ENCODE measurements at regions not wholly inside any gene's neighbourhood (a gene's known extent, or its start where the extent isn't known, plus 50 kb on each side); places are given as distances from the start of the nearest gene placed in this dataset.

DNA sequence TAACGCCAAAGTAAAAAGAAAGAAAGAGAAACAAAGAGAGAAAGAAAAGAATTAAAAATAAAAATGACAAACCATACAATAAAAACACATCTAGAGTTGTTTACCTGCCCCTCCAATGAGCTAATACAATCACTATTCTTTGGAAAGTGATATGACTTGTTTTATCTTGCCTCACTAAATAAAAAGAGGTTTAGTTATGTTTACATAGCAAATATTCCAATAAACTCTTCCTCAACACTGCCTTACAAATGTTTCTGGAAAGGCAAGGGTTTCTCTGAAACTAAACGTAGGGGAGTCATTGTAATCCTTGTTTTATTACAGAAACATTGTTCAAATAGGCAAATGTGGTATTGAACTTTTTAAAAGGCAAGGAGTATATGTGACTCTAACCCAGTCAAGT is 396.2 kb downstream of the EPM2A start:
- 68 to 75% methylated on average over 2 of the region's 2 CpGs for WGBS, 2 donors
- Histone ChIP-seq H3K27ac (no peak overlapping the region), H3K4me1 (no peaks in the 10 kb centered on the region), H3K27me3 (no peaks in the 10 kb centered on the region), H3K9me3 (no peaks in the 10 kb centered on the region), H3K36me3 (ENCODE audit: low read depth, missing control alignments) (no peaks in the 10 kb centered on the region), H3K4me3 (no peak overlapping the region)
- DNase-seq, result no peak
- no peak for TF ChIP-seq POLR2A (IDR thresholded peaks at IDR 0.05)
- TF ChIP-seq, protein P1, sequence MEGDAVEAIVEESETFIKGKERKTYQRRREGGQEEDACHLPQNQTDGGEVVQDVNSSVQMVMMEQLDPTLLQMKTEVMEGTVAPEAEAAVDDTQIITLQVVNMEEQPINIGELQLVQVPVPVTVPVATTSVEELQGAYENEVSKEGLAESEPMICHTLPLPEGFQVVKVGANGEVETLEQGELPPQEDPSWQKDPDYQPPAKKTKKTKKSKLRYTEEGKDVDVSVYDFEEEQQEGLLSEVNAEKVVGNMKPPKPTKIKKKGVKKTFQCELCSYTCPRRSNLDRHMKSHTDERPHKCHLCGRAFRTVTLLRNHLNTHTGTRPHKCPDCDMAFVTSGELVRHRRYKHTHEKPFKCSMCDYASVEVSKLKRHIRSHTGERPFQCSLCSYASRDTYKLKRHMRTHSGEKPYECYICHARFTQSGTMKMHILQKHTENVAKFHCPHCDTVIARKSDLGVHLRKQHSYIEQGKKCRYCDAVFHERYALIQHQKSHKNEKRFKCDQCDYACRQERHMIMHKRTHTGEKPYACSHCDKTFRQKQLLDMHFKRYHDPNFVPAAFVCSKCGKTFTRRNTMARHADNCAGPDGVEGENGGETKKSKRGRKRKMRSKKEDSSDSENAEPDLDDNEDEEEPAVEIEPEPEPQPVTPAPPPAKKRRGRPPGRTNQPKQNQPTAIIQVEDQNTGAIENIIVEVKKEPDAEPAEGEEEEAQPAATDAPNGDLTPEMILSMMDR (IDR thresholded peaks at IDR 0.05), result no peak
- intact Hi-C loops (cut with DNase I; ENCODE audit: low total_unique reads), result no loop called here

DNA sequence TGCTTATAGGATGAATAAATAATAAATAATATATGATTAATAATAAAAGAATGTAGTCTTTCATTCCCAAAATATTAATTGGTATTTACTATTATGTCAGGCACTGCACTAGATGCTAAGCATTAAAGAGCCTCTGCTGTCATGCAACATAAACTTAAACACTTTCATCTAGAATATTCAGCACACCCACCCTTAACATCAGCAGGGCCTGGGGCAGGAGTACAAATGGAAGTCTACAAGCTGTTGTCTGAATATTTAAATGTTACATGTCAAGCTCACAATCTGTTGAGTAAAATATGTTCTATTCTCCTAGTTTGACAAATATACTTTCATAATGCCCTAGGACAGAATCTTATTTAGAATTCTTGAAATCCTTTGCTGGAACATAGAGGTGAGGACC is 395.1 kb downstream of the EPM2A start:
- no peak overlapping the region for H3K27ac ChIP-seq
- H3K9me3 ChIP-seq, result no peaks in the 10 kb centered on the region
- no peak overlapping the region for H3K4me3 ChIP-seq
- no peaks in the 10 kb centered on the region for H3K27me3 ChIP-seq
- H3K4me1 ChIP-seq, result no peaks in the 10 kb centered on the region
- no peak for DNase-seq
- no peak for TF ChIP-seq POLR2A (IDR thresholded peaks at IDR 0.05)
- TF ChIP-seq, protein P1 (IDR thresholded peaks at IDR 0.05), result no peak
- intact Hi-C loops (cut with DNase I; ENCODE audit: low total_unique reads), result no loop called here
- no peaks in the 10 kb centered on the region for H3K36me3 ChIP-seq (ENCODE audit: low read depth, missing control alignments)

DNA sequence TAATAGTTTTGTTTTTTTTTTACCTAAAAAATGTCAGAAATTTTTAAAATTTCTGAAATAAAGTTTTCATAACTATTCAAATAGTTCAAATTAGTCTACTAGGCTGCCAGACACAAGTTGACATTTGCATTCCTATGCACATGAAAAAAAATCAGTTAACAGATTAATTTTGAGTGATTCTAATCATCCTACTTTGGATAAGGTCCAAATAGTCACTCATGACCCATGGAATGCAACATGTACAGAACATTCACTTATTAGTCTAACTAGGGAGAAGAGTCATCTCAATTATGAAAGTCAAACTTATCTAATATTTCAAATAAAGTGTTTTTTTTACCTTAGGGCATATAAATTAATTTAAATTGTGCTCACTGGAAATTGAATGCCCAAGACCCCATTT is 390.2 kb downstream of the EPM2A start:
- H3K4me3 ChIP-seq, result no peak overlapping the region
- no peaks in the 10 kb centered on the region for H3K27me3 ChIP-seq
- no peak overlapping the region for H3K27ac ChIP-seq
- no peaks in the 10 kb centered on the region for H3K4me1 ChIP-seq
- H3K36me3 ChIP-seq (ENCODE audit: low read depth, missing control alignments), result no peaks in the 10 kb centered on the region
- no peak for DNase-seq
- TF ChIP-seq, protein P1 (IDR thresholded peaks at IDR 0.05), result no peak
- no peak for TF ChIP-seq POLR2A (IDR thresholded peaks at IDR 0.05)
- H3K9me3 ChIP-seq, result no peaks in the 10 kb centered on the region
- intact Hi-C loops (cut with DNase I; ENCODE audit: low total_unique reads), result no loop called here

DNA sequence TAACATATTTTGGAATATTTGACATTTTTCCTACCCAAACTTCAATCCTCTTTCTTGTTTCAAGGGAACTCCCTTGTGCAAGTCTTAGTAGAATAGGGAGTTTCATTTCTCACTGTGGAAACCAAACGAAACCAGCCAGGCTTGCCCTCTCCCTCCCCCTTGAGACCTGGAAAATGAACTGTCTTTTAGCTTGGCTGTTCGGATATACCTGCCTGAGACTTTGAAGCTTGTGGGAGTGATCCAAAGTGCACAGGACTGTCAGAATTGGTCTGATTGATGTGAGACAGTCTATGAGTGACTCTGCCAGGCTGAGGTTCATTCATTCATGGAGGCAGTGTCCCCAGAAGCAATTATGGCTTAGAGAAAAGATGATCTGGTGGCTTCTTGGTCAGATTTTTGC is 388.1 kb downstream of the EPM2A start:
- H3K36me3 ChIP-seq (ENCODE audit: low read depth, missing control alignments), result no peaks in the 10 kb centered on the region
- no peaks in the 10 kb centered on the region for H3K4me1 ChIP-seq
- TF ChIP-seq, protein P1 (IDR thresholded peaks at IDR 0.05), result no peak
- TF ChIP-seq POLR2A (IDR thresholded peaks at IDR 0.05), result no peak
- no peak for DNase-seq
- no peaks in the 10 kb centered on the region for H3K9me3 ChIP-seq
- H3K27me3 ChIP-seq, result no peaks in the 10 kb centered on the region
- H3K4me3 ChIP-seq, result no peak overlapping the region
- H3K27ac ChIP-seq, result no peak overlapping the region
- WGBS, 2 donors, result 69 to 77% methylated on average over 2 of the region's 2 CpGs
- intact Hi-C loops (cut with DNase I; ENCODE audit: low total_unique reads), result no loop called here

DNA sequence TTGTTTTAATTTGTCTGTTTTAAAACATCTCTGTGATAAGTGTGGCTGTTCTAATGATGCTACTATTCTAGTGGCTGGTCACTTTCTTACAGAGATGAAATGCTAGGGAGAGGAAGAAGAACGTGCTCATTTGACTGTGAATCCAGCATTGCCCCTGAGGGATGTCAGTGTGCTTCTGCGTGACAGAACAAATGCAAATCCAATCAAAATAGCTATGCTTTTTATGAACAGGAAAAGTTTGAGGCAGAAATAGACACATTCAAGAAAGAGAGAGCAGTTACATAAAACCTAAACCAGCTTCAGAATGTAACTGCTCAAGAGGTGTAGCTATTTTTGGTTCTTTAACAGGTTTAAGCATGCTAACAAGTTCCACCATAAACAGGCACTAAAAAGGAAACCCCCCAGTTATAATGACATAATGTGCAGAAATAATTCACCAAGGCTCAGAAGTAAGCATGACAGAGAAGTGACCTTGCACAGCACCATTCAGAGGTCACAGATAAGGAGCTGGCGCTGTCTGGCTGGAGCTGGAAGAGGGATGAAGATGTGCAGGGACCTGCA is 385.3 kb downstream of the EPM2A start:
- no peaks in the 10 kb centered on the region for H3K27me3 ChIP-seq
- H3K4me1 ChIP-seq, result no peaks in the 10 kb centered on the region
- no peak for DNase-seq
- H3K27ac ChIP-seq, result no peak overlapping the region
- no peak for TF ChIP-seq POLR2A (IDR thresholded peaks at IDR 0.05)
- TF ChIP-seq, protein P1 (IDR thresholded peaks at IDR 0.05), result no peak
- H3K9me3 ChIP-seq, result no peaks in the 10 kb centered on the region
- 55 to 62% methylated on average over 3 of the region's 3 CpGs for WGBS, 2 donors
- intact Hi-C loops (cut with DNase I; ENCODE audit: low total_unique reads), result no loop called here
- no peak overlapping the region for H3K4me3 ChIP-seq
- H3K36me3 ChIP-seq (ENCODE audit: low read depth, missing control alignments), result no peaks in the 10 kb centered on the region
